ENCODE measurements at regions not wholly inside any gene's neighbourhood (a gene's known extent, or its start where the extent isn't known, plus 50 kb on each side); places are given as distances from the start of the nearest gene placed in this dataset.

DNA sequence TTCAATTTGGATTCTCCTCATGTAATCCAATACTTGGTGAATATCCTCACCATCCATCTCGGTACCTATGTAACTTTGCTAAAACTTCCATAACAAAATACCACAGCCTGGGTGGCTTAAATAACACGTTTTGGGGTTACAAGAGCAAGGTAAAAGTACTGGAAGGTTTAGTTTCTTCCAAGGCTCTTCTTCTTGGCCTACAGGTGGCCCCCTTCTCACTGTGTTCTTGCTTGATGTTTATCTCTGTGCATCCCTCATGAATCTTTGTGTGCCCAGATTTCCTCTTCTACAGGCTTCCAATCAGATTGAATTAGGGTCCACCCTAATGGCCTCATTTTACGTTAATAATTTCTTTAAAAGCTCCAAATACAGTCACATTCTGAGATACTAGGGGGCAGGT, 163.3 kb upstream of the HCRTR2 start:
- TF ChIP-seq, protein P1, sequence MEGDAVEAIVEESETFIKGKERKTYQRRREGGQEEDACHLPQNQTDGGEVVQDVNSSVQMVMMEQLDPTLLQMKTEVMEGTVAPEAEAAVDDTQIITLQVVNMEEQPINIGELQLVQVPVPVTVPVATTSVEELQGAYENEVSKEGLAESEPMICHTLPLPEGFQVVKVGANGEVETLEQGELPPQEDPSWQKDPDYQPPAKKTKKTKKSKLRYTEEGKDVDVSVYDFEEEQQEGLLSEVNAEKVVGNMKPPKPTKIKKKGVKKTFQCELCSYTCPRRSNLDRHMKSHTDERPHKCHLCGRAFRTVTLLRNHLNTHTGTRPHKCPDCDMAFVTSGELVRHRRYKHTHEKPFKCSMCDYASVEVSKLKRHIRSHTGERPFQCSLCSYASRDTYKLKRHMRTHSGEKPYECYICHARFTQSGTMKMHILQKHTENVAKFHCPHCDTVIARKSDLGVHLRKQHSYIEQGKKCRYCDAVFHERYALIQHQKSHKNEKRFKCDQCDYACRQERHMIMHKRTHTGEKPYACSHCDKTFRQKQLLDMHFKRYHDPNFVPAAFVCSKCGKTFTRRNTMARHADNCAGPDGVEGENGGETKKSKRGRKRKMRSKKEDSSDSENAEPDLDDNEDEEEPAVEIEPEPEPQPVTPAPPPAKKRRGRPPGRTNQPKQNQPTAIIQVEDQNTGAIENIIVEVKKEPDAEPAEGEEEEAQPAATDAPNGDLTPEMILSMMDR (conservative IDR thresholded peaks at IDR 0.05; ENCODE audit: low read length) = no peak
- no peak for DNase-seq (ENCODE audit: low read depth)
- H3K4me3 ChIP-seq (ENCODE audit: low read length) = no peak overlapping the region

DNA sequence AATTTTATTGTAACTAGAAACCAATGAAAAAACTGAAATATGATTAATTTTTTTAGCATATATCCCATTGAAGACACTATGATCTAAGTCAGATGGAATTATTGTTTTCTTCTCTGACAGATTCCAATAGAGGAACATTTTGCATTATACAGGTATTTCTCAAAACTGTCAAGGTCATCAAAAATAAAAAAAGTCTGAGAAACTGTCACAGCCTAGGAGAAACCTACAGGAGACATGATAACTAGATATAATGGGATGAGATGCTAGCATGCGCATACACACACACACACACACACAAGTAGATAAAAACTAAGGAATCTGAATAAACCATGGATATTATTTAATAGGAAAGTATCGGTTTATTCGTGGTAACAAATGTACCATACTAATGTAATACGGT, 161.9 kb upstream of the HCRTR2 start:
- TF ChIP-seq, protein P1 (conservative IDR thresholded peaks at IDR 0.05; ENCODE audit: low read length) = no peak
- no peak overlapping the region for H3K4me3 ChIP-seq (ENCODE audit: low read length)
- no peak for DNase-seq (ENCODE audit: low read depth)

GRCh38 chr6:55014321-55015088, 159.8 kb upstream of the HCRTR2 start:
- peak; percentile 33 for DNase-seq (ENCODE audit: low read depth)
- no peak overlapping the region for H3K4me3 ChIP-seq (ENCODE audit: low read length)
- TF ChIP-seq, protein P1 (conservative IDR thresholded peaks at IDR 0.05; ENCODE audit: low read length) = no peak

DNA sequence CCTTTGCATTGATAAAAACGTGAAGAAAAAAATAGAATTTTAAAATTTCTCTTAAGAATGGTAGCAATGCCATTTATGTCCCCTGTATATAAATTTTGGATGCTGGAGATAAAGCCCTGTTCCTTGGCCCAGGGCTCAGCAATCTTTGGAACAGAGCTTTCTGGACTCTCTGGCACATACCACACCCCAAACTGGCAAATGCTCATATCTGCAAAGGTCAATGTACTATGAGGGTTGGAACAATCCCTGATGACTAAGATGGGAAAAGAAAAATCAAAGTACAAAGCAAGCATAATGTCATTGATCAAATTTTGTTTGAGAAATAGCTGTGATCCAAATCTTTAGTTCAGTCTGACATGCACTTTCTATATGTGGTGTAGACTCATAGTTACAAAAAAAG, 158.1 kb upstream of the HCRTR2 start:
- TF ChIP-seq, protein P1 (conservative IDR thresholded peaks at IDR 0.05; ENCODE audit: low read length) = no peak
- no peak for DNase-seq (ENCODE audit: low read depth)
- H3K4me3 ChIP-seq (ENCODE audit: low read length) = no peak overlapping the region

GRCh38 chr6:55017555-55018300, 156.6 kb upstream of the HCRTR2 start:
- no peak overlapping the region for H3K4me3 ChIP-seq (ENCODE audit: low read length)
- TF ChIP-seq, protein P1 (conservative IDR thresholded peaks at IDR 0.05; ENCODE audit: low read length) = no peak
- no peak for DNase-seq (ENCODE audit: low read depth)

GRCh38 chr6:55019591-55019990, 154.7 kb upstream of the HCRTR2 start:
- no peak for DNase-seq (ENCODE audit: low read depth)
- TF ChIP-seq, protein P1 (conservative IDR thresholded peaks at IDR 0.05; ENCODE audit: low read length) = no peak
- no peak overlapping the region for H3K4me3 ChIP-seq (ENCODE audit: low read length)

- TF ChIP-seq, protein P1 (conservative IDR thresholded peaks at IDR 0.05; ENCODE audit: low read length) = no peak
- DNase-seq (ENCODE audit: low read depth) = no peak
- no peak overlapping the region for H3K4me3 ChIP-seq (ENCODE audit: low read length)
Observed at GRCh38 chr6:55023230-55023629, 151.1 kb upstream of the HCRTR2 start.

All from AG10803 (cell line).